ENCODE measurements at regions not wholly inside any gene's neighbourhood (a gene's known extent, or its start where the extent isn't known, plus 50 kb on each side); places are given as distances from the start of the nearest gene placed in this dataset.

DNA sequence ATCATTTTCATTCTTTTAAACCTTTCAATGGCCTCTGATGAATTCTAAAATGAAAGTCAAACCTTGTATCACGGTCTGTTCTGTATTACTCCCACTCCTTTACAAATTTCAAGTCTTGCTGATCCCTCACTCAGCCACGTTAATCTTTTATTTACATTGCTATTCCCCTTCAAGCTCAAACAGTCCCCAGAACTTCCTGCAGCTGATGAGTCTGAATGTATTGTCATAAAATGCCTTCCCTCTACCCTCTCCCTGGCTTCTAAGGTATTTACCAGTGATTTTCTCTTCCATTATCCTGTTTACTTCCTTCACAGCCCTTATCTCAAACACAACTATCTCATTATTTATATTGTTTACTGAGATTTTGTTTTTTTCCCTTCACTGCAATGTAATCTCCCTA lies 562.3 kb upstream of the C9orf72 start:
- no peak for TF ChIP-seq EZH2phosphoT487 (IDR thresholded peaks at IDR 0.05; ENCODE audit: low read length)
- TF ChIP-seq, protein P1, sequence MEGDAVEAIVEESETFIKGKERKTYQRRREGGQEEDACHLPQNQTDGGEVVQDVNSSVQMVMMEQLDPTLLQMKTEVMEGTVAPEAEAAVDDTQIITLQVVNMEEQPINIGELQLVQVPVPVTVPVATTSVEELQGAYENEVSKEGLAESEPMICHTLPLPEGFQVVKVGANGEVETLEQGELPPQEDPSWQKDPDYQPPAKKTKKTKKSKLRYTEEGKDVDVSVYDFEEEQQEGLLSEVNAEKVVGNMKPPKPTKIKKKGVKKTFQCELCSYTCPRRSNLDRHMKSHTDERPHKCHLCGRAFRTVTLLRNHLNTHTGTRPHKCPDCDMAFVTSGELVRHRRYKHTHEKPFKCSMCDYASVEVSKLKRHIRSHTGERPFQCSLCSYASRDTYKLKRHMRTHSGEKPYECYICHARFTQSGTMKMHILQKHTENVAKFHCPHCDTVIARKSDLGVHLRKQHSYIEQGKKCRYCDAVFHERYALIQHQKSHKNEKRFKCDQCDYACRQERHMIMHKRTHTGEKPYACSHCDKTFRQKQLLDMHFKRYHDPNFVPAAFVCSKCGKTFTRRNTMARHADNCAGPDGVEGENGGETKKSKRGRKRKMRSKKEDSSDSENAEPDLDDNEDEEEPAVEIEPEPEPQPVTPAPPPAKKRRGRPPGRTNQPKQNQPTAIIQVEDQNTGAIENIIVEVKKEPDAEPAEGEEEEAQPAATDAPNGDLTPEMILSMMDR (IDR thresholded peaks at IDR 0.05; ENCODE audit: low read length): no peak
